Glutamatergic neuron (in vitro differentiated cells): ENCODE measurements at regions not wholly inside any gene's neighbourhood (a gene's known extent, or its start where the extent isn't known, plus 50 kb on each side); places are given as distances from the start of the nearest gene placed in this dataset.

Experiments used
- DNase-seq: peaks from one replicate; pipeline ENCODE4 v3.0.0; 2022
- H3K27ac Mint-ChIP-seq: one replicate; pipeline ENCODE4 v1.8.0; 2020; ENCODE audit warnings: mild to moderate bottlenecking, mixed read lengths, inconsistent platforms; ENCODE audit not compliant: unreplicated experiment
- H3K27me3 Mint-ChIP-seq: one replicate; pipeline ENCODE4 v1.8.0; 2020; ENCODE audit warnings: mild to moderate bottlenecking, moderate library complexity, mixed read lengths, inconsistent platforms; ENCODE audit not compliant: unreplicated experiment
- H3K36me3 Mint-ChIP-seq: one replicate; pipeline ENCODE4 v1.8.0; 2020; ENCODE audit warnings: mild to moderate bottlenecking, mixed read lengths, inconsistent platforms; ENCODE audit not compliant: unreplicated experiment
- H3K4me1 Mint-ChIP-seq: one replicate; pipeline ENCODE4 v1.8.0; 2020; ENCODE audit warnings: mild to moderate bottlenecking, low read depth, mixed read lengths, inconsistent platforms; ENCODE audit not compliant: unreplicated experiment
- H3K4me3 Mint-ChIP-seq: one replicate; pipeline ENCODE4 v1.8.0; 2020; ENCODE audit warnings: mild to moderate bottlenecking, mixed read lengths, inconsistent platforms; ENCODE audit not compliant: unreplicated experiment
- H3K9me3 Mint-ChIP-seq: one replicate; pipeline ENCODE4 v1.8.0; 2020; ENCODE audit warnings: mild to moderate bottlenecking, moderate library complexity, mixed read lengths, inconsistent platforms; ENCODE audit not compliant: unreplicated experiment
- TF ChIP-seq, protein P1 (sequence below): fragments of 200-600 bp; sonication (generic); IDR thresholded peaks from one replicate; pipeline ENCODE4 v1.5.0; 2021; ENCODE audit not compliant: partially characterized antibody, unreplicated experiment

DNA sequence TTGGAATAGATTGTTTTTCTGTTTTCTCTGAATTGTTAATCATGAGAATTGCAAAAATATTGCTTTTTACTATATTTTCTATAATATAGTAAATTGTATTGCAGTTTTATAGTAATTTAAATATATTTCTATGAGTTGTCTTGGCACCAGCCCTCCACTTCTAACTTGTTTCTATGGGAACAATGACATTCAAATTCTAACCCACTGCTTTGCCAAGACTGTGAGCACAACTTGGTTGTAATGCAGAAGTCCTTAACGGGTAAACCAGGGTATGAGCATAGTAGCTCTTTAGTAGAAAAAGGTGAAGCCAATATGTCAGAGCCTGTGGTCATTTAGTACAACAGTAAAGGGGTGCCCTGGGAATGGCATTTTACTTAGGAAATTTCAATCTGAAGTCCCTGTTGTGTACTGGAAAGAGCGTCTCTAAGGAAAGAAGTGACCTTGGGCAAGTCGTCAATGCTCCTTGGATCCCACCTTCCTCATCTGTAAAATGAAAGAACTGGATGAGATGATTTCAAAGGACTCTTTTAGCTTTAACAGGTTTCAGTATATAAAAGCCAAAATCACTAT is 283.3 kb downstream of the ATP23 start:
- no peak for DNase-seq
- H3K4me1 Mint-ChIP-seq, result no peaks in the 10 kb centered on the region
- TF ChIP-seq, protein P1, sequence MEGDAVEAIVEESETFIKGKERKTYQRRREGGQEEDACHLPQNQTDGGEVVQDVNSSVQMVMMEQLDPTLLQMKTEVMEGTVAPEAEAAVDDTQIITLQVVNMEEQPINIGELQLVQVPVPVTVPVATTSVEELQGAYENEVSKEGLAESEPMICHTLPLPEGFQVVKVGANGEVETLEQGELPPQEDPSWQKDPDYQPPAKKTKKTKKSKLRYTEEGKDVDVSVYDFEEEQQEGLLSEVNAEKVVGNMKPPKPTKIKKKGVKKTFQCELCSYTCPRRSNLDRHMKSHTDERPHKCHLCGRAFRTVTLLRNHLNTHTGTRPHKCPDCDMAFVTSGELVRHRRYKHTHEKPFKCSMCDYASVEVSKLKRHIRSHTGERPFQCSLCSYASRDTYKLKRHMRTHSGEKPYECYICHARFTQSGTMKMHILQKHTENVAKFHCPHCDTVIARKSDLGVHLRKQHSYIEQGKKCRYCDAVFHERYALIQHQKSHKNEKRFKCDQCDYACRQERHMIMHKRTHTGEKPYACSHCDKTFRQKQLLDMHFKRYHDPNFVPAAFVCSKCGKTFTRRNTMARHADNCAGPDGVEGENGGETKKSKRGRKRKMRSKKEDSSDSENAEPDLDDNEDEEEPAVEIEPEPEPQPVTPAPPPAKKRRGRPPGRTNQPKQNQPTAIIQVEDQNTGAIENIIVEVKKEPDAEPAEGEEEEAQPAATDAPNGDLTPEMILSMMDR, result no peak
- no peak overlapping the region for H3K27ac Mint-ChIP-seq
- no peaks in the 10 kb centered on the region for H3K27me3 Mint-ChIP-seq
- H3K9me3 Mint-ChIP-seq, result no peaks in the 10 kb centered on the region
- H3K36me3 Mint-ChIP-seq, result no peaks in the 10 kb centered on the region
- no peak overlapping the region for H3K4me3 Mint-ChIP-seq

DNA sequence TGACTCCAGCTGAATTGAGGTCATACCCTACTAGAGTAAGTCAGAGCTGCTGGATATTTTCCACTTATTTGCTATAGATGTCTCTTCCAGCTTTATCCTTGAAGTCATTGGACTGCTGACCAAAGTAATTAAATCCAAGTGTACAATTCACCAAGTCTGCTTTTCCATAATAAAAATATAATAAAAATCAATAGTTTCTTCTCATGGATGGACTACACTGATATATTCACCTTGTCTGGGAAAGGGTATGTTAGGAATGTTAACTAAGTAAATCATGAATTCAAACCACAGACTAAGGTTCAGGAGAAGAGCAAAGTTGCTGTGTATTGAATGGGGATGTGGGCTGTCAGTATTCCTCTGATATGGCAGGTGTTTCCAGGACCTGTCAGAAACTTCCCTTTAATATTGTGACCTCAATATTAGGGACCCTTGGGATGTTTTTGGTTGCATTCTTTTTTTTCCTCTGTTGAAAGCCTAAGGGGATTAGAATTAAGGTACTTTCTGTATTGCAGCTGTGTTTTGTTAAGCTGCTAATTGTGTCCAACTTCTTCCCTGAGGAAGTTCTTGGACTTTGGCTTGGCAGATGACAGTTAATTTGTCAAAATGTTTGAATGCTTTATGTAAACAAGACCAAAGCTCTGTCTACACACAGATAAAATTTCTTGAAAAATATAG is 284.0 kb downstream of the ATP23 start:
- Mint-ChIP-seq H3K9me3 (no peaks in the 10 kb centered on the region), H3K4me1 (no peaks in the 10 kb centered on the region), H3K27ac (no peak overlapping the region), H3K27me3 (no peaks in the 10 kb centered on the region), H3K4me3 (no peak overlapping the region), H3K36me3 (no peaks in the 10 kb centered on the region)
- TF ChIP-seq, protein P1, result no peak
- no peak for DNase-seq

DNA sequence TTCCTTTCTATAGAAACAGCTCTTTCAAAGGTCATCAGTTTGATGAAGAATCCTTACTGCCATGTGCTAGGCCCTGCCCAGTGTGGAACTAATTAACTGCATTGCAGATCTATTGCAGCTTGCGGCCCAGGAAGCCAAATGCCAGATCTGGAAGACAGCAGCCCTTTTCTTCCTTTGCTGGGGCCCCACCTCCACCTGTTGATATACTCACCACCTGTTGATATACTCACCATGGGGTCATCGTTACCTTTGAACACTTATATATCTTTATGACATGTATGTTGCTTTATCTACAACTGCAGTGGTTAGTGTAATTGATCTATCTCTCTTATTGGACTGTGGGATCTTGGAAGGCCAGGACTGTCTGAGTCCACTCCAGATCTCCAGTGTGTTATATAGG is 292.5 kb downstream of the ATP23 start:
- H3K27me3 Mint-ChIP-seq, result no peaks in the 10 kb centered on the region
- H3K27ac Mint-ChIP-seq, result no peak overlapping the region
- peaks cover 8% of the 10 kb centered on the region for H3K36me3 Mint-ChIP-seq
- H3K4me3 Mint-ChIP-seq, result no peak overlapping the region
- H3K9me3 Mint-ChIP-seq, result peaks cover 2% of the 10 kb centered on the region
- H3K4me1 Mint-ChIP-seq, result no peaks in the 10 kb centered on the region
- TF ChIP-seq, protein P1, result no peak
- DNase-seq, result no peak

DNA sequence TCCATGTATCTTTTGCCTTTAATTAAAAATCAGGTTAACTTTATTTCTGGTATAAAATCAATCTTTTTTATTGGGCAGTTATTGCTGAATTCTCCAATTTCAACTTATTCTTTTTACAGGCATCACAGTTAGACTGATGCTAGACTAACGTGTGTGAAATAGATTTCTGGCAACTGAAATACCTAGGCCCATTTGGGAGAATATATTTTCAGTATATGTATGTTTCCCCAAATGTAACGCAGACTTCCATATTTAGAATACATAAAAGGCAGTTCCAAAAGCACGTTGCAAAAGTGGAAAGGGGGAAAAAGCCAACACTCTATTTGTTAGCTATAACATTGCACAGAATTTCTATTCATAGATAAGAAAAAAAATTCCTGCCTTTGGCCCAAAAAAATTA is 297.0 kb downstream of the ATP23 start:
- Mint-ChIP-seq H3K36me3 (peaks cover 3% of the 10 kb centered on the region), H3K27me3 (no peaks in the 10 kb centered on the region), H3K4me1 (no peaks in the 10 kb centered on the region), H3K9me3 (no peaks in the 10 kb centered on the region), H3K27ac (no peak overlapping the region), H3K4me3 (no peak overlapping the region)
- no peak for DNase-seq
- TF ChIP-seq, protein P1, result no peak

DNA sequence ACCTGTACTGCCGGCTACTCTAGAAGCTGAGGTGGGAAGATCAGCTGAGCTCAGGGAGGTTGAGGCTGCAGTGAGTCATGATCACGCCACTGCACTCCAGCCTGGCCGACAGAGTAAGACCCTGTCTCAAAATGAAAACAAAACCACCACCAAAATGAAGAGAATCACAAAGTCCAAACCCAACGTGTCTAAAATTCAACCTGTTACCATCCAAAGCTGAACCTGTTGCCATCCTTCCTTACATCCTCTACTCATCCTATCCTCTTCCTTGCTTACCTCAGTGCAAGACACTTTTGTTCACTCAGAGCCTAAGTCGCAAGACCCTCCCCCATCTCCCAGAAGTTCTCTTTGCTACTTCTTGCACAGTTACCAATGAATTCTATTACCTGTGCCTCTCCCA is 299.7 kb downstream of the ATP23 start:
- no peak for DNase-seq
- no peaks in the 10 kb centered on the region for H3K27me3 Mint-ChIP-seq
- no peak overlapping the region for H3K27ac Mint-ChIP-seq
- H3K4me1 Mint-ChIP-seq, result no peaks in the 10 kb centered on the region
- H3K36me3 Mint-ChIP-seq, result no peaks in the 10 kb centered on the region
- peaks cover 2% of the 10 kb centered on the region for H3K9me3 Mint-ChIP-seq
- TF ChIP-seq, protein P1, result no peak
- H3K4me3 Mint-ChIP-seq, result no peak overlapping the region
